AG04450 (cell line): ENCODE measurements at regions not wholly inside any gene's neighbourhood (a gene's known extent, or its start where the extent isn't known, plus 50 kb on each side); places are given as distances from the start of the nearest gene placed in this dataset.

Experiments used
- CTCF ChIA-PET: fragments of 300-600, 350-600 bp; formaldehyde crosslinking; extraction: SDS; loops from one replicate; lab custom pipeline; 2022; ENCODE audit warnings: antibody characterized with exemption, inconsistent platforms; lab: Charles Lee
- POLR2A ChIA-PET: fragments of 350-600 bp; formaldehyde crosslinking; extraction: SDS; loops from one replicate; lab custom pipeline; 2021; ENCODE audit warnings: antibody characterized with exemption, inconsistent platforms; lab: Yijun Ruan, JAX
- DNase-seq: peaks from one replicate; pipeline ENCODE4 v3.0.0-alpha.2; 2011; ENCODE audit warnings: low read depth, low spot score
- H3K27ac ChIP-seq: one replicate; pipeline ENCODE4 v1.5.1; 2012; ENCODE audit warnings: low read depth, low read length, control low read depth
- H3K27me3 ChIP-seq: one replicate; pipeline ENCODE4 v1.6.0; 2012; ENCODE audit warnings: low read length; ENCODE audit not compliant: control insufficient read depth, insufficient read depth
- H3K4me3 ChIP-seq: 2 replicates; pipeline ENCODE4 v1.5.1; 2011; ENCODE audit warnings: mild to moderate bottlenecking, low read depth, low read length, control low read depth
- H3K9me3 ChIP-seq: 2 replicates; pipeline ENCODE4 v1.5.1; 2012; ENCODE audit warnings: low read length; ENCODE audit not compliant: control insufficient read depth, insufficient read depth
- CTCF ChIP-seq: IDR thresholded peaks from 2 replicates; pipeline ENCODE4 v1.5.1; 2011; ENCODE audit warnings: low read depth, low read length, control low read depth, inconsistent platforms

DNA sequence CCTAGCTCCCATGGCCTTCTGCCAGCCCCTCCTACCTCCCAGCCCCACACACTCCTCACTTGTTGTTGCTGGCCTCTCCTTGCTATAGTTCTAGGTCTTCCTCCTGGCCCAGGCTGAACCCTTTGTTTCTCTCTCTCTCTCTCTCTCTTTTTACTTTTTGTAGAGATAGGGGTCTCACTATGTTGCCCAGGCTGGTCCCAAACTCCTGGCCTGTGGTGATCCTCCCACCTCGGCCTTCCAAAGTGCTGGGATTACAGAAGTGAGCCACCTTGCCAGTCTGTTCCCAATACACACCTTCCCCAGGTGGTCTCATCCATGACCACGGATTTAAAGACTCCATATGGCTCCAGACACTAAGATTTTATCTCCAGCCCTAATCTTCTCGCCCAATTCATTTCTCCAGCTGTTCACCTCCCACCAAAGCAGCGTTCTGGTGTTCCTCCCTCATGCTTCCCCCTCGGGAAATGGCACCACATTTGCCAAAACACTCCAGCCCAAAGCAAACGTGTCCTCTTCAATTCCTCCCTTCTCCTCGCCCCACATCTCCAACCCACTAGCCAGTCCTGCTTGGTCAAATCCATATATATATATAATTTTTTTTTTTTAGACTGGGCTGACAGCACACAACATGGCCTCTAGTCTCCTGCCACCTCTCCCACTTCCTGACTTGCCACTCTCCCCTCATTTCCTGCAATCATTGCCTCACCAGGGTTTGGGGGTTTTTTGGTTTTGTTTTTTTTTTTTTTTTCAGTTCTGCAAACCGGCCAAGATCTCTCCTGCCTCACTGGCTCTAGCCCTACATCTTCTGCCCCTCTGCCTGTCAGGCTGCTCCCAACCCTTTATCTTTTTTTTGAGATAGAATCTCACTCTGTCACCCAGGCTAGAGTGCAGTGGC, 104.4 kb downstream of the NCR2 start:
- CTCF ChIA-PET: no interaction called here
- peaks cover 45% of the 10 kb centered on the region for H3K27me3 ChIP-seq
- H3K9me3 ChIP-seq: no peaks in the 10 kb centered on the region
- H3K27ac ChIP-seq: no peak overlapping the region
- DNase-seq: no peak
- TF ChIP-seq CTCF: no peak
- POLR2A ChIA-PET: no interaction called here
- no peak overlapping the region for H3K4me3 ChIP-seq

DNA sequence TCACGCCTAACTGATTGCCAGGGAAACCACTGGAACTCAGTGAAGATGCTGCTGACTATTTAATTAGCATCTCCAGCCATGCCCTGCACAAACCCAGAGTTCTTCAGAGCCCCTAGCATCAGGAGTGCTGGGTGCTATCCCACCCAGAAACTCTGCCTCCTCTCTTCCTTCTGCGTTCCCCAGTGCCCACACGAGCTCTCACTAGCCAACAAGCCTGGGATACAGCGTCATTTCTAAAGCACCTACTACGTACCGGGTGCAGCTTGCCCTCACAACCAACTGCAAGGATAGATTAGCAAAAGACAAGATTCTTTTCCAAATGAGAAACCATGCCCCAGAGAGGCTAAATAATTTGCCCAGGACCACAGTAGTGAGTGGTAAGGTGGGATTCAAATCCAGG, 105.2 kb upstream of the FOXP4 start:
- Histone ChIP-seq H3K27ac (no peak overlapping the region), H3K9me3 (no peaks in the 10 kb centered on the region), H3K4me3 (no peak overlapping the region), H3K27me3 (peaks cover 43% of the 10 kb centered on the region)
- CTCF ChIA-PET: interaction anchor here (0.6 kb wide), 1 partner anchor 28 kb away, joined by 4 read pairs; no protein-coding TSS in a partner anchor
- no peak for DNase-seq
- TF ChIP-seq CTCF: no peak
- POLR2A ChIA-PET: no interaction called here

- DNase-seq: no peak
- no peak for TF ChIP-seq CTCF
- peaks cover 40% of the 10 kb centered on the region for H3K27me3 ChIP-seq
- no peak overlapping the region for H3K27ac ChIP-seq
- H3K9me3 ChIP-seq: no peaks in the 10 kb centered on the region
- CTCF ChIA-PET: interaction anchor here (0.8 to 4.2 kb wide), 7 partner anchors 17 to 242 kb away, joined by 3 to 29 read pairs (median 4); no protein-coding TSS in a partner anchor
- POLR2A ChIA-PET: no interaction called here
- H3K4me3 ChIP-seq: no peak overlapping the region
These were observed 104.4 kb upstream of the FOXP4 start for GRCh38 chr6:41441598-41442351.

DNA sequence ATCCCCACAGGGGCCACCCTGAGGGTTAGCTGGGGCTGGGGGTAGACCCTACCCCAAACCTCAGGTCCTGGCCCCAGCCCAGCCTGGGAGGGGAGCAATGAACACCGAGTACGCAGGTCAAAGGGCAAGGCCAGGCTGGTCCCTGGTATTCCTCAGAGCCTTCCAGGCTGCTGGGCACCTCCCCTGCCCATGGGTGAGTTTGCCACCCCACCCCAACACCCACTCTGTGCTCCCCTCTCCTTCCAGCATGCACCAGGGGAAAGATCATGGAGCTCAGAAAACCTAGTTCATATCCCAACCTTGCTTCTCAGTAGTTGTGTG, 103.9 kb upstream of the FOXP4 start:
- Histone ChIP-seq H3K9me3 (no peaks in the 10 kb centered on the region), H3K4me3 (no peak overlapping the region), H3K27me3 (peaks cover 39% of the 10 kb centered on the region), H3K27ac (no peak overlapping the region)
- POLR2A ChIA-PET: no interaction called here
- DNase-seq: no peak
- CTCF ChIA-PET: interaction anchor here (0.6 to 4.2 kb wide), 13 partner anchors 10 to 241 kb away, joined by 3 to 29 read pairs (median 4); no protein-coding TSS in a partner anchor
- no peak for TF ChIP-seq CTCF
